ENCODE measurements at regions not wholly inside any gene's neighbourhood (a gene's known extent, or its start where the extent isn't known, plus 50 kb on each side); places are given as distances from the start of the nearest gene placed in this dataset.
"Not testable (repeated sequence)": the region's sequence is repeated elsewhere in the genome, so short reads cannot be mapped to it uniquely, and the experiment has no call there.

DNA sequence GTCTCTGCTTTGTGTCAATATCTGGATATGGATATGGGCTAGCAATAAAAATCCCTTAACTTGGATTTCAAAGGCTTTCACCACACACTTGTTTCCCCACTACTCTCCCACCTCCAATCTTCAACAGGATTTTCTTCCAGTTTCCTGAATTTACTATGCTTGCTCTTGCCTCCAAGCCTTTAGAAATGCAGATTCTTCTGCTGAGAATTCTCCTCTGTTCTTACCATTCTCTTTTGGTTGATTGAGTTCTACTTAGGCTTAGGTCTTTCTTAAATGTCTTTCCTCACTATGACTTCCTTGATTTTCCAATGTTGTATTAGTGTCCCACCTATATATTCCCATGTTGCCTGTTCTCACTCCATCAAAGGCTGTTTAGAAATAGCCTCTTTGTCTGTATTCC is 1502.4 kb upstream of the TENM4 start:
- DNase-seq (ENCODE audit: low spot score): no peak

DNA sequence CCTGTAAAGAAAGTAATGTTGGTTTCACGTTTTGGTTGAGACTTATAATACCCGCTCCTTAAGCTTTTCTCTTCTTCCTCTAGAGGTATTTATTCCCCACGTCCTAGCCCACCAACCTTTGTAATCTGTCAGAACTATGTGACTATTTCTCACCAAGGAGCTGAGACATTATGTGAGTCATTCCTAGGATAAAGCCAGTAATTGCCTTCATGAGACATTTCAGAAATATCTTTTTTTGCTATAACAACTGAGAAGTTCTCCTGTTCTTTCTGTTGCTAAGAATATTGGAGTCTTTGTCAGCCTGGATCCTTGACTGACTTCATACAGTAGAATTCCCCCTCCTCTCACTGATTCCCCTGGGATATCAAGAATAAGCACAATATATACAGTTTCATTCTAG is 1497.0 kb upstream of the TENM4 start:
- no peak for DNase-seq (ENCODE audit: low spot score)

DNA sequence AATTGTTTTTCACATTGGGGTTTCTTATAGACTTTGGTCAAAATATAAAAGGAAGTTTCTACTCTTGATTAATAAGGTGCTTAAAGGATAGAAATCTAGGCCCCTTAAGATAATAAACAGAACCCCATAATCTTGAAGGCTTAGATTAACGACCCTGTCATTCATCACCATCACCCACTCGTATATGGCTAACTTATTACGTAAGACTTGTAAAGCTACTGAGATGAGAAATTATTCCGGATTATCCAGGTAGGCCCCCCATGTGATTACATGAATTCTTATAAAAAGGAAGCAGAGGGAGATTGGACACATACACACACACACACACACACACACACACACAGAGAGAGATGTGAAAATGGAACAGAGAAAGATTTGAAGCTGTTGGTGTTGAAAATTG is 1489.2 kb upstream of the TENM4 start:
- DNase-seq (ENCODE audit: low spot score): no peak

DNA sequence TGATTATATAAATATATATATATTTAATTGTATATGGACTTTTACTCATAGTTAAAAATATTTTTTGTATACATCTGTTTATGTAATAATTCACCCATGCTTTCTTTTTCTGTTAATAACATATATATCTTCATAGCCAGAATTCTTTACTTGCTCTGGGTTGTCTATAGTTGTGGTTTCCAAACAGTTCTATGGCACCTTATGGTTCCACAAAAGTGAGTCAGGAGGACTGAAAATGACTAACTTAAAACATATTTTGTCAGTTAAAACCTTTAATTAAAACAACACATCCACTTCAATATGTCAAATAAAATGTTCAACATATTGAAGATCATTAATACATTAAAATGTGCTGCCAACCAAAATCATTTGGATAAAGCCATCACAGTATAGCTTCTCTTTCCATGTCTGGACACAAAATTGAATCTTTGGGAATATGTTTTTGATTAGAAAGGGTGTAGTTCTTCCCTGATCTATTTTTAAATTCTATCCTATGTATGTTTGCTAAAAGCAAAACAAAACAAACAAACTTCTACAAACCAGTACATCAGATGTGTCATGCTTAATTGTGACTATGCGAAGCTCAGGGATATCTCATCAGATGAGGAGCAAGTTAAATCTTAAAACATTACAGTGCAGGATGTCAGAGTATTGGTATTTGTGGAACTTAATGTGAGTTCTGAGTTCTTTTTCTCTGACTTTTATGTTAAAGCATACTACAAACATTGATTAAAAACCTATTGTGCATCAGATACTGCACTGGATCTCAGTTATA is 1488.4 kb upstream of the TENM4 start:
- DNase-seq (ENCODE audit: low spot score): no peak

DNA sequence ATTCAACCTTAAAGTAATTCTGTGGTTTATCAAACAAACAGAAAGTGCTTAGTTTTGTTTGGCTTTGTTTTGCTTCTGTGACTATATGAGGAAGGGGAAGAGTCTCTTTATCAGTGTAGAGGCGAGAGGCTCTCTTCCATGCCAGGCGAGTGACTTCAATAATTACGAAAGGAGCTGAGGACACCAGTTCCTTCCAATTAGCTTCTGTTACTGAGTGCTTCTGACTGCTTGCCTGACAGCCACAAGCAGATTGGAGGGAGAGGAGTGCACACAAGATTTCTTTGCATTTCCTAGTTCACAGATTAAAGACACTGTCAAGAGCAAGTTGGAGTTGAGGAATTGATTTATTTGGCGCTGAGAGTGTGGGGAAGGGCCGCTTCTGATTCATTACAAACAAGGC is 1484.5 kb upstream of the TENM4 start:
- DNase-seq (ENCODE audit: low spot score): no peak

DNA sequence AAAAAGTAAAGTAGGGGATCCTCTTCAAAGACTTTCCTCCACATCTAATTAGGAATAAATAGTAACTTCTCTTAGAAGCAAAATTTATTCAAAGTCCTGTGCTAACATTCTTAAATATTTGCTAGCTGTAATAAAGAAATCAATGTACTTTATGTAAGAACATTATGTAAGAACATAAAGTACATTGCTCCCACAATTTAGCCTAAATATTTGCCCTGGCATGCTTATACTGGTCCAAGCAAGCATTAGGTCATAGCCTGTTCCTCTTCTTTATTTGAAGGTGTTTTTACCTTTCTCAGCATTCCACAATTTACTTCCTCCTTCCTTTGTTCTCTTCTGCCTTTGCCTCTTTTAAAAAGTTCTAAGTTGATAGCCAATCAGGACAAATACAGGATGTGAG is 1480.5 kb upstream of the TENM4 start:
- not testable (repeated sequence) for DNase-seq (ENCODE audit: low spot score)

DNA sequence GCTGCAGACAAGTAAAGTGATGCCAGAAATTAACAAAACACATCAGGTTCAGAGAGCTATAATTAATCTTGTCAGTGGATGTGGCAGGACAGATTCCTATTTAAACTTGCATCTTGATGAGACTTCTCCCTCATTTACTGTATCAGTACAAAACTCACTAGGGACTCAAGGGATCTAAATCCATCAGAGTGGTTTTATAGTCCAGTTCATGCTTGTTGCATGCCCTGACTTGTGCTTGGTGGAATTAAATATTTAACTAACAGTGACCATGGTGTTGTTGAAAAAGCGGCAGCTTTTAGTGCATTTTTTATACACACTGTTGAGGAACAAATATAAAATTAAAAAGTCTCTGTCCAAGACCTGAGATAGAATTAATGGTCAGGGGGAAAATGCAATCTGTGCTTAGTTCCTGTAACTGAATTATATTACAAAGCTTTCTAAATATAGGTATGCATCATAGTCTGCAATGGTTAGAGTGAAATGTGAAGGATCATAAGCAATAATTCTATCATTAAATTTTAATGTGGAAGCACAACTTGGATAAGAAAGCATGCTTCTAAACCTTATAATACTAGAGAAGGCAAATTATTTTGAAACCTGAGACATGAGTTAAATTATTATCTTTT is 1475.5 kb upstream of the TENM4 start:
- no peak for DNase-seq (ENCODE audit: low spot score)

DNA sequence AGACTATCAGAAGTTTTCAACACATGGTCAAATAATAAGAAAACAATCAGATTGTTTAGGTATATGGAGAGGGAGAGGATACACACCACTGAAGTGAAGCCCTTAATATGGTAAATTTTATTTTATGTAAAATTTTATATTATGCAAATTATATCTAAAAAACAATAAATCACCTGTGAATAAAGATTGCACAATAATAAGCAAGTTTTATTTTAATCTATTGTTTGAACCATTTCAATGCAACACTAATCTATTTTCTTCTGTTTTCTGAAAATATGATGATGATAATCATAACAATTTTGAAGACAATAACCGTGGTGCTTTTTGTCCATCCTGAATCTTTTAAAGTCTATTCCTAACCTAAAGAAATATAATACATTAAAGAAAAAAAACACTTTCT is 1473.5 kb upstream of the TENM4 start:
- DNase-seq (ENCODE audit: low spot score): no peak

DNA sequence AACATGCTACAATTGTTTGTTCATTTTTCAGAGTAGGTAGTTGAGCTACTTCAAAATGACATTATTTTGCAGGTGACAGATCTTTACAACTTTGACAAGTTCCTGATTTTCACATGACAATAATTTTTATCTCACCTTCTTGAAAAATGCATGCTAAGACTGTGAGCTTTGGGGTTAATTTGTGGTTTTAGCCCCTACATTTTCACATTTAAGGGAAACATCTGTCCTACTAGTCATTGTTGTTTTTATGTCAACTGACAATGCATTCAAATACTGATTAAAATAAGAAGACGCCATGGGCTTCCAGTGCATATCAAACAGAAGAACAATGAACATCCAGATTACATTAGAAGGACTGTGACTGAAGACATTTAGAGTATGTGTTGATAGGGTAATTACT is 1470.8 kb upstream of the TENM4 start:
- no peak for DNase-seq (ENCODE audit: low spot score)

DNA sequence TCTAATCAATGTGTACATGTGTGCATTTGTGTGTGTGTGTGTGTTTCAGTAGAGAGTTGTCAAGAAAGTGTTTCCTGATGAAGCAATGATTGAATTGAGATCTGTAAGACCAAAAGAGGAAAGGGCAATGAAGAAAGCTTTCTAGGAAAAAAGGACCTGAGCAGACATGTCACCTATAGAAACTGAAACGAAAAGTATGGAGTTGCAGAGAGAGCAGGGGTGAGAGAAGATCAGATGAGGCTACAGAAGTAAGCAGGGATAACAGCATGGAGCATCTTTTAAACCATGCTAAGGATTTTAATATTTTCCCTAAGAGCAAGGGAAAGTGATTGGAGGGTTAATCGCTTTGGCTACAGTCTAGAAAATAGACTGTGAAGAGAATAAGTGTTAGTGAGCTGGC is 1459.4 kb upstream of the TENM4 start:
- DNase-seq (ENCODE audit: low spot score): no peak

DNA sequence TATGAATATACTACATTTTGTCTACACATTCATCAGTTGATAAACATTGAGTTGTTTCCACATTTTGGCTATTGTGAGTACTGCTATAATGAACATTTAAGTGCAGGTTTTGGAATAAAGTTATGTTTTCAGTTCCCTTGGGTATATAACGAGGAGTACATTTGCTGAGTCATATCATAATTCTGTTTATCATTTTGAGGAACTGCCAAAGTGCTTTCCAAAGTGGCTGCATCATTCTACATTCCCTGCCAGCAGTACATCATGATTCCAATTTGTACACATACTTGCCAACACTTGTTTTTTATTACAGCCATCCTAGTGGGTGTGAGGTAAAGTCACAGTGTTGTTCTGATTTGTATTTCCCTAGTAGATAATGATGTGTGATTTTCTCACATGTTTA is 1458.6 kb upstream of the TENM4 start:
- no peak for DNase-seq (ENCODE audit: low spot score)

DNA sequence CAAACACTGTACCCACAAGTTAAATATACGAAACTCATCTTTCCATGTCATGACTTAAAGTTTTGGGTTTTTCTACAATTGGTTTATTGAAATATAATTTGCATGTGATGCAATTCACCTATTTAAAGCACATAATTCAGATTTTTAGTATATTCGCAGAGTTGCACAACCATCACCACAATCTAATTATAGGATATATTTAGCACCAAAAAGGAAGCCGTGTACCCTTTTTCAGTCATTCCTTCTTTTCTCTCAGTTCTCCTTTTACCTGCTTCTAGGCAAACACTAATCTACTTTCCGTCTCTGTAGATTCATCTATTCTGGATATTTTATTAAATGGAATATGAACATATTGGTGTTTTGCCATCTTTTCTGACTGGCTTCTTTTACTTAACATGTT is 1458.1 kb upstream of the TENM4 start:
- DNase-seq (ENCODE audit: low spot score): no peak

DNA sequence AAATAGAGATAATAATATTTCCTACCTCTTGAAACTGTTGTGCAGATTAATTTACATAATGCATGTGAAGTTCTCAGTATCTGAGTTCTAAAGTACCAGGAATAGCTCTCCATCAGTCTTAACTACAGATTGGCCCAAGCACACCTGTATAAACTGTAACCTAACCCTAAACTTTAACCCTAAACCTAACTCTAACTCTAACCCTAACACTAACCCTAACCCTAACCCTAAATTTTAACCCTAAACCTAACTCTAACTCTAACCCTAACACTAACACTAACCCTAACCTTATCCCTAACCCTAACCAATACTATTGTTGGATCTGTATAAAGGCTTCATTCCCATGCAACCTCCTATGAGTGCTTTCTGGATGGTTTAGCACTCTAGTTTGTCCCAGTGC is 1445.9 kb upstream of the TENM4 start:
- no peak for DNase-seq (ENCODE audit: low spot score)

DNA sequence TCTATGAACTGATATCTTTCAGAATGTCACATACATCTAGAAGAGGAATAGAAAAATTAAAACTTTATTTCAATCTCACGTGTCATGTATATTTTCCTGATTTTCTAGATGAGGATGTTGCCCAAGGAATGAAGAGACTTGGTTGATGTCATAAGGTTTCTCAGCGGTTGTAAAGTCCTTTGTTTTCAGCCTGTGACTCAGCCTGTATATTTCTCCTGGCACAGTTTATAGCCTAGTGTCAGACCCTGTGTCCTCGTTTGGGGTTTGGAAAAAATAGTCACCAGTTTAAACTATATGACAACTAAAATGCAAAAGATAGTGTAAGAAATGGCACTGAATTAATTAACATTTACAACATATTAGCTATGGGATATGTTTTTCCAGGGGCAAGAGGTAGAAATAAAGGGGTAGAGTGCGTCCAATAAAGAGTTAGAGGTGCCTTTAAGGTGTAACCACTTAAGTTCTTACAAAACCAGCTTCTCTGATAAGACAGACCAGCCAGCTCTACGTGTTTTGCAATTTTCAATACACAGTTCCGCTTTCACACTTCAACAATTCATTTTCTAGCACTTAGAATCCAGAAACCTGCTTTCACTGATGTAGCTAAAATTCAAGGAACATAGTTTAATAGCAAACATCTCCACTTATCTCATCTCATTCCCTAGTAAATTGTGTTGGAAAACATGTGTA is 1432.6 kb upstream of the TENM4 start:
- no peak for DNase-seq (ENCODE audit: low spot score)

DNA sequence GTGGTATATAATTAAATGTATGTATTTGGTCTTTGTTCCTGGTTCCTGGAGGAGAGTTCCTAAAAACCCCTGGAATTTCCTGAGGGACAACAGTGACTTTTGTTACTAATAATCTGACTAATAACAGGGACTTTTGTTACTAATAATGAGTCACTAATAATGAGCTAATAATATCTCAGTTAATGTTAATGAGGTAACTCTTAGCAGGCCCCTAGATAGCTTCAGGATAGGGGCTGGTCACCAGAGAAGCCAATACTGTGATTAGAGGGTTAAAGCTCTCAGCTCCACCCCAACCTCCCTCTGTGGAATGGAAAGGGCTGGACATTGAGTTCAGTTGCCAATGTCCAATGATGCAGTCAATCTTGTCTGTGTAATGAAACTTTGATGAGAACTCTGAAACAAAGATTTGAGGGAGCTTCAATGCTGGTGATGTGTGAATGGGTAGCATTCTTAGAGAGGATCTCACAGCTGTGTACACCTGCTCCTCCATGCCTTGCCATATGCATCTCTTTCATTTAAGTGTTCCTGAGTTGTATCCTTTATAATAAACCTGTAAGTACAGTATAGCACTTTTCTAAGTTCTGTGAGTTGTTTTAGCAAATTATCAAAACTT is 1431.4 kb upstream of the TENM4 start:
- DNase-seq (ENCODE audit: low spot score): no peak

DNA sequence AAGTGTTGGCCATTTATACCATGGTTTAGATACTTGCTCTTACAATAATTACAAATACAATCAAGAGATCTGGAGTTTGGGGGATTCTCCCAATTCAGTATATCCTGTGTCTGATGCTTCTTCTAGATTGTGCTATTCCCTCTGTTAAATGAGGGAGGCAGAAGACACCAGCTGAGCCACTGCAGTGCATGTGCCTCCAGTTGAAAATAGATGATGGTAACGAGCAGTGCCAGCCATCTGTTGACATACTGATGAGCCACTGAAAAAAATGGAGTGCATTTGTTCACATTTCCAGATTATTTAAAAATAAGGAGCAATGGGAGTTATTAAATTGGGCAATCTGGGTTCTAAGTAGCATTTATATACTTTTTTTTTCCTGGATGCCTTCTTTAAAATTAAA is 1428.0 kb upstream of the TENM4 start:
- DNase-seq (ENCODE audit: low spot score): no peak

DNA sequence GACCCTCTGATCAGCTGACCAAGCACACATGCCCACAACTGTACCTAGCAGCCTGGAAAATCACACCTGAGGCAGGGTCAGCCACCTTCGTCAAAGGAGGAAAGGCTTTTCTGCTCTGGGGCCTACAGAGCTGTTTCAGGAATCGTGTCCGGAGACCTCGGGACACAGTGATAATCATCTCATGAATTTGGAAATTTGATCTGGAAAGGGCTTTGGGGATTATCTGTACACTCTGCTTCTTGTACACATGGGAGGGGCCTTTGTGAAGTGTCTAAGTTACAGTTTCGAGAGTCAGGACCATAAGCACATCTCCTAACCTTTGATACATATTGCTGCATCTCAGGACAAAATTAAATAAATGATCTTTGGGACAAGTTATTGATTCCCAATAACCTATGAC is 1421.2 kb upstream of the TENM4 start:
- DNase-seq (ENCODE audit: low spot score): no peak

DNA sequence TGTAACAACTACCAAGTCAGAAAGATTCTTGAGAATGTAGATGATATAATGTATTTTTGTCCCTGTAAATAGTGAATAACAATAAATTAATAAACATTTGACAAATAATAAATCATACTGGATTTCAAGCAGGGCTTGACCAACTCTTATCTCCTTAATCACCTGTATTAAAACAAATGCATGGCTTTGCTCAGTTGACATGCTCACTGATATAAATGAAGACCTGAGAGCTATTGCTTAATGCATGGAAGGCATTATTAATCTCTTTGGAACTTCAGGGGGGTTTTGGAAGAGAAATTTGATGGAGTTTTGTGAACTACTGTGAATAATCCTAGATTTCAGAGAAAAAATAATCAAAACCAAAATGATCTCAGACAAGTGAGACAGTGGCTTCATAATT is 1420.4 kb upstream of the TENM4 start:
- DNase-seq (ENCODE audit: low spot score): no peak

DNA sequence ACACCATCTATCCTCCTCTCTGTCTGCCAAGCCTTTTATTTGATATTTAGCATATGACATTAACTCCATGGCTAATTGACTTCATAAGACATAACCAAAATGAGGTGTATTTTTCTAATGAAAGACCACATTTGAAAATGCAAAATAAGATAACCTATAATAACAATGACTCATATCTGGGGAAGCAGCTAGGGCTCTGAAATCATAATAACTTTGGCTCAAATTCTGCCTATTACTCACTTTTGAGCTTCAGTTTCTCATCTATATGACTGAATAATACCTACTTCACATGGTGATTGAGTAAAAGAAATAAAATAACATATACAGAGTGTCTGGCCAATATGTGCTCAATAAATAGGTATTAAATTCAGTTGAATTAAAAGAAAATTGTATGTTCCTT is 1419.8 kb upstream of the TENM4 start:
- no peak for DNase-seq (ENCODE audit: low spot score)

DNA sequence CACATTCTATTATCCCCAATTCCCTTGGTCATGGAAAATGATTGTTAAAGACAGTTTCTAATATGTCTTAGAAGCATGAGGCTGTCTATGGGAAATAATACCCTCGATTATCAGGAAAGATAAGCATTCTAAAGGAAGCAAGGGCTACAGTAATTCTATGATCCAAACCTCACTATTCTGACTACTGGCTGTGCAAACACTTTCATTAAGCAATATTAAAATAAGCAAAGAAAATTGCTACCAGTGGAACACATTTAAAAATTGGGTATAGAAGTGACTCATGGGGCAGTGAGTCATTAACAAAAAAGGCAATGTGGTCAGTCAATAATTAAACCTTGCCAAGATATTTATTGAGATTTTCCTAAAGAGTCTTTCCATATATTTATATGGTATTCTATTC is 1415.2 kb upstream of the TENM4 start:
- DNase-seq (ENCODE audit: low spot score): no peak

DNA sequence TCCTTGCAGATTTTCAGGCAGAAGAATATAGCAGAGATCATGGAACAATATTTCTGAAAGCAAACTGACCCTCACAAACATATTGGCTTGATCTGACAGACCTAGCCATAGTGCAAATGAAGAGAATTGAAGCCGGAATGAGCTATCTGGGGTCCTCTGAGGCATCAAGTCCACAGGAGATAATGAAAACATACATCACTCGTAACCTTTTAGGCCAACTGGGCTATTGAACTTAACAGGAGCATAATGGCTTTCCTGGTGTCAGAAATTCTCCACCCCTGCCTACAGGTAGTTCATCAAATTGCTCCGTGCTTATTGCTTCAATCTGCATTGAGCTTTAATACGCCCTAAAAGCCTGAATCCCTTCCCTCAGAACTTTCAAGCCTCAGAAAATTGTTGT is 1414.6 kb upstream of the TENM4 start:
- no peak for DNase-seq (ENCODE audit: low spot score)

DNA sequence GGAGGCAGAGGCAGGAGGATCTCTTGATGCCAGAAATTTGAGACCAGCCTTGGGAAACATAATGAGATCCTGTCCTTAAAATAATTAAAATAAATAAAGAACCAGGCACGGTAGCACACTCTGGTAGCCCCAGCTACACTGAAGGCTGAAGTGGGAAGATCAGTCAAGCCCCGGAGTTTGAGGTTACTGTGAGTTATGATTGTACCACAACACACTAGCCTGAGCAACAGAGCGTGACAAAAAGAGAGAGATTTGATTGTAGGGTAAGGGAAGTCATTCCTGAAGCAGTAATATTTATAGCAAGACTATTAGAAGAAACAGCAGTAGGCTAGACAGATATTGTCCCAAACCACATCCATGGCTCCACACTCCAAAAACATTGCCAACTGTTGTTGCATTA is 1408.4 kb upstream of the TENM4 start:
- no peak for DNase-seq (ENCODE audit: low spot score)

DNA sequence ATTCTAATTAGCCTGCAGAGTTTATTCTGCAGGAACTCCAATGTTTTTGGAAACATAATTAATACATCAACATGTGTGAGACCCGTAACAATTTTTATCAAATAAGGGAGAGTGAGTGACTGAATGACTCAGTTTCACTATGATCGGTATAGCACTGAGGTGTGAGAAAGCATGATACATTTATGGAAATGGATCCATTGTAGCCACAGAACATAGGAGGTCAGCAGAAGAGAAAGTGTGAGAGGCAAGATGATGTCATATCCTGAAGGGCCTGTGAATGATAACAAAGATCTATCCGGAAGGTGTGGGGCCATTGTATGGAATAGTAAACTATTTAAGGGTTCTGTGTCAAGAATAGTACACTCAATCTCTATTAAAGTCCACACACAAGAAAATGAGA is 1406.1 kb upstream of the TENM4 start:
- no peak for DNase-seq (ENCODE audit: low spot score)
